Endothelial cell of umbilical vein (primary cell): ENCODE measurements at regions not wholly inside any gene's neighbourhood (a gene's known extent, or its start where the extent isn't known, plus 50 kb on each side); places are given as distances from the start of the nearest gene placed in this dataset.

Experiments
- BruUV-seq: library from RNA; stranded (reverse); fragments of 400-500 nt; replicated peaks from 2 replicates; lab custom pipeline; 2021; lab: Mats Ljungman, UMichigan
- CTCF ChIA-PET: fragments of 300-600, 350-600 bp; sonication (Branson Sonifier 250); formaldehyde crosslinking; loops from one replicate; lab custom pipeline; 2021; ENCODE audit warnings: antibody characterized with exemption, inconsistent platforms; lab: Charles Lee
- POLR2A ChIA-PET: fragments of 300-600, 350-600 bp; sonication (Branson Sonifier 250); formaldehyde crosslinking; loops from one replicate; lab custom pipeline; 2021; ENCODE audit warnings: antibody characterized with exemption, inconsistent platforms; lab: Charles Lee
- DNase-seq: peaks from one replicate; pipeline ENCODE4 v3.0.0-alpha.2; 2011; ENCODE audit warnings: low read depth, low spot score
- FAIRE-seq: peaks from 2 replicates; lab custom pipeline; 2011; peaks lifted over from hg19 to GRCh38; lab: Jason Lieb, UNC
- H2AFZ ChIP-seq: 2 replicates; pipeline ENCODE4 v1.6.0; 2012; ENCODE audit warnings: low read depth, low read length, control low read depth, inconsistent platforms
- H3K27ac ChIP-seq: 2 replicates; pipeline ENCODE4 v1.5.1; 2011; ENCODE audit warnings: low read depth, mild to moderate bottlenecking, control low read depth, low read length, moderate library complexity; ENCODE audit not compliant: insufficient read depth
- H3K27me3 ChIP-seq, 2 experiments: 2 replicates each; pipeline versions ENCODE4 v1.6.0 to v1.6.1; 2011; ENCODE audit warnings: low read length in 2 of 2, mixed read lengths in 1 of 2; ENCODE audit not compliant: control insufficient read depth in 2 of 2, insufficient read depth in 2 of 2
- H3K36me3 ChIP-seq, 2 experiments: 2 replicates in 1 of 2; 3 replicates in 1 of 2; pipeline ENCODE4 v1.5.1; 2011; ENCODE audit warnings: low read length in 2 of 2, mild to moderate bottlenecking in 1 of 2, moderate library complexity in 1 of 2; ENCODE audit not compliant: control insufficient read depth in 2 of 2, insufficient read depth in 2 of 2; ENCODE audit errors: extremely low read depth in 1 of 2
- H3K4me1 ChIP-seq: 3 replicates; pipeline ENCODE4 v1.5.1; 2011; ENCODE audit warnings: mild to moderate bottlenecking, low read length; ENCODE audit not compliant: control insufficient read depth, insufficient read depth; ENCODE audit errors: extremely low read depth
- H3K4me2 ChIP-seq: 2 replicates; pipeline ENCODE4 v1.6.1; 2011; ENCODE audit warnings: low read length, control low read depth, mixed read lengths; ENCODE audit not compliant: insufficient read depth
- H3K4me3 ChIP-seq, 3 experiments: fragments of 200-600 bp in 1 of 3; sonication (generic), shearing (Covaris generic) in 1 of 3; replicated peaks in 1 of 3; 2 replicates each; pipeline ENCODE4 v1.5.1; 2011 to 2016; ENCODE audit warnings: control low read depth in 3 of 3, low read length in 3 of 3, mild to moderate bottlenecking in 2 of 3, inconsistent platforms in 1 of 3, low read depth in 1 of 3, moderate library complexity in 1 of 3; ENCODE audit not compliant: insufficient read depth in 1 of 3
- H3K79me2 ChIP-seq: 2 replicates; pipeline ENCODE4 v1.6.0; 2012; ENCODE audit warnings: low read length, inconsistent platforms; ENCODE audit not compliant: control insufficient read depth, insufficient read depth
- H3K9ac ChIP-seq: replicated peaks from 2 replicates; pipeline ENCODE3; 2011; ENCODE audit warnings: low read length, control low read depth; ENCODE audit not compliant: insufficient read depth; ENCODE audit errors: extremely low read depth
- H3K9me1 ChIP-seq: replicated peaks from 3 replicates; pipeline ENCODE4 v1.6.0; 2011; ENCODE audit warnings: mild to moderate bottlenecking, low read length; ENCODE audit not compliant: control insufficient read depth, insufficient read depth; ENCODE audit errors: extremely low read depth
- H3K9me3 ChIP-seq: replicated peaks from 2 replicates; pipeline ENCODE4 v1.5.1; 2012; ENCODE audit warnings: low read length, inconsistent platforms; ENCODE audit not compliant: control insufficient read depth, insufficient read depth
- H4K20me1 ChIP-seq: replicated peaks from 2 replicates; pipeline ENCODE3; 2011; ENCODE audit warnings: mild to moderate bottlenecking, low read length; ENCODE audit not compliant: control insufficient read depth, insufficient read depth; ENCODE audit errors: extremely low read depth
- EZH2 ChIP-seq: IDR thresholded peaks from 2 replicates; pipeline ENCODE4 v1.6.1; 2012; ENCODE audit warnings: borderline replicate concordance, low read depth, mild to moderate bottlenecking, moderate library complexity, low read length, inconsistent platforms; ENCODE audit not compliant: severe bottlenecking
- FOS ChIP-seq: IDR thresholded peaks from 2 replicates; pipeline ENCODE4 v1.6.1; 2011; ENCODE audit warnings: mild to moderate bottlenecking, low read length, moderate library complexity, borderline replicate concordance; ENCODE audit not compliant: insufficient read depth
- GATA2 ChIP-seq: IDR thresholded peaks from 2 replicates; pipeline ENCODE4 v1.7.0; 2011; ENCODE audit warnings: low read depth, mild to moderate bottlenecking, moderate library complexity, mixed read lengths, low read length; ENCODE audit not compliant: insufficient read length, insufficient read depth
- JUN ChIP-seq: IDR thresholded peaks from 2 replicates; pipeline ENCODE4 v1.6.1; 2011; ENCODE audit warnings: borderline replicate concordance, low read depth; ENCODE audit not compliant: insufficient read length, insufficient read depth
- MYC ChIP-seq: IDR thresholded peaks from one replicate; pipeline ENCODE4 v1.6.1; 2011; ENCODE audit warnings: mild to moderate bottlenecking, low read depth, low read length
- POLR2A ChIP-seq: IDR thresholded peaks from 2 replicates; pipeline ENCODE4 v1.6.1; 2012; ENCODE audit warnings: low read depth, mild to moderate bottlenecking, control low read depth, low read length
- POLR2AphosphoS5 ChIP-seq: IDR thresholded peaks from 2 replicates; pipeline ENCODE4 v1.6.1; 2012; ENCODE audit warnings: low read depth, mild to moderate bottlenecking, control low read depth, low read length, moderate library complexity; ENCODE audit not compliant: insufficient read depth
- dilution Hi-C: fragments of 300-500 bp; cut with MboI; formaldehyde crosslinking; loops from one replicate; pipeline ENCODE4 v1.15.0; 2019; ENCODE audit warnings: low sequenced_read_pairs; ENCODE audit not compliant: extremely low pct_ligation_motif_present
- intact Hi-C: fragments of 100-400 bp; cut with micrococcal nuclease; formaldehyde crosslinking; loops from one replicate; pipeline ENCODE4 v1.10.0; 2022
- TF ChIP-seq, protein P1 (sequence below): IDR thresholded peaks from 2 replicates; pipeline ENCODE4 v1.6.1; 2011; ENCODE audit not compliant: insufficient read depth, insufficient read length
- TF ChIP-seq, protein P2 (sequence below), 2 donors: IDR thresholded peaks; 1 replicate in 1 of 2; 2 replicates in 1 of 2; pipeline ENCODE4 v1.5.1; 2011; ENCODE audit warnings: low read length in 2 of 2, mild to moderate bottlenecking in 2 of 2, moderate library complexity in 2 of 2, control low read depth in 1 of 2, inconsistent platforms in 1 of 2, low read depth in 1 of 2; ENCODE audit not compliant: insufficient read depth in 1 of 2; ENCODE audit errors: extremely low read depth in 1 of 2

DNA sequence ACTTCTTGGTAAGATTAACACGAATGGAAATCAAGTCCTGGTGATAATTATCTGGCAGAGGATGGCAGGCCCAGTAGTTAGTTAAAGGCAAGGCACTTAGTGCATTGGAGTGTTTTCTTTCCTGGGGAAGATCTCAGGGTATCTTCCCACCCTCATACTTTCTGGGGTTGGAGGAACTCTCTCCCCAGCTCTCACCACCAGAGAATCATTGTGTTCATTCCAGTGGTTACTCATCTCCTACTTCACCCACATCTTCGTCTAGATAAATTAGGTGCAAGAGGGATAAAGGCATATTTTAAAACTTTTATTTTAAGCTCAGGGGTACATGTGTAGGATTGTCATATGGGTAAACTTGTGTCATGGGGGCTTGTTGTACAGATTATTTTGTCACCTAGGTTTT, 67.5 kb upstream of the SH3RF1 start:
- POLR2A ChIA-PET: no interaction called here

More for the DNA sequence above, 67.5 kb upstream of the SH3RF1 start:
- H3K9me3 ChIP-seq: no peaks in the 10 kb centered on the region
- H3K4me1 ChIP-seq: no peaks in the 10 kb centered on the region
- CTCF ChIA-PET: no interaction called here
- H3K27ac ChIP-seq: no peak overlapping the region
- TF ChIP-seq GATA2 (no peak), JUN (no peak), FOS (no peak), EZH2 (no peak), POLR2AphosphoS5 (no peak), MYC (no peak), POLR2A (no peak)
- TF ChIP-seq, protein P1, sequence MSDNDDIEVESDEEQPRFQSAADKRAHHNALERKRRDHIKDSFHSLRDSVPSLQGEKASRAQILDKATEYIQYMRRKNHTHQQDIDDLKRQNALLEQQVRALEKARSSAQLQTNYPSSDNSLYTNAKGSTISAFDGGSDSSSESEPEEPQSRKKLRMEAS: no peak
- TF ChIP-seq, protein P2, sequence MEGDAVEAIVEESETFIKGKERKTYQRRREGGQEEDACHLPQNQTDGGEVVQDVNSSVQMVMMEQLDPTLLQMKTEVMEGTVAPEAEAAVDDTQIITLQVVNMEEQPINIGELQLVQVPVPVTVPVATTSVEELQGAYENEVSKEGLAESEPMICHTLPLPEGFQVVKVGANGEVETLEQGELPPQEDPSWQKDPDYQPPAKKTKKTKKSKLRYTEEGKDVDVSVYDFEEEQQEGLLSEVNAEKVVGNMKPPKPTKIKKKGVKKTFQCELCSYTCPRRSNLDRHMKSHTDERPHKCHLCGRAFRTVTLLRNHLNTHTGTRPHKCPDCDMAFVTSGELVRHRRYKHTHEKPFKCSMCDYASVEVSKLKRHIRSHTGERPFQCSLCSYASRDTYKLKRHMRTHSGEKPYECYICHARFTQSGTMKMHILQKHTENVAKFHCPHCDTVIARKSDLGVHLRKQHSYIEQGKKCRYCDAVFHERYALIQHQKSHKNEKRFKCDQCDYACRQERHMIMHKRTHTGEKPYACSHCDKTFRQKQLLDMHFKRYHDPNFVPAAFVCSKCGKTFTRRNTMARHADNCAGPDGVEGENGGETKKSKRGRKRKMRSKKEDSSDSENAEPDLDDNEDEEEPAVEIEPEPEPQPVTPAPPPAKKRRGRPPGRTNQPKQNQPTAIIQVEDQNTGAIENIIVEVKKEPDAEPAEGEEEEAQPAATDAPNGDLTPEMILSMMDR (IDR thresholded peaks at IDR 0.05; ENCODE audit: extremely low read depth in 1 of 2, insufficient read depth in 1 of 2, low read depth in 1 of 2, low read length in 2 of 2): no peak
- no TSS peak for BruUV-seq
- H3K4me2 ChIP-seq: no peak overlapping the region
- H2AFZ ChIP-seq: no peak overlapping the region
- peaks cover 0 to 2% of the 10 kb centered on the region in 2 experiments for H3K27me3 ChIP-seq
- no peak overlapping the region for H3K9ac ChIP-seq
- no peak for DNase-seq
- no peak overlapping the region for H3K4me3 ChIP-seq
- H3K36me3 ChIP-seq: no peaks in the 10 kb centered on the region
- H3K79me2 ChIP-seq: no peaks in the 10 kb centered on the region
- dilution Hi-C loops: no loop called here
- no peak for FAIRE-seq
- intact Hi-C loops: no loop called here
- H4K20me1 ChIP-seq: no peaks in the 10 kb centered on the region
- no peaks in the 10 kb centered on the region for H3K9me1 ChIP-seq
